Subcutaneous abdominal adipose tissue (tissue), 5 donors: ENCODE measurements at regions not wholly inside any gene's neighbourhood (a gene's known extent, or its start where the extent isn't known, plus 50 kb on each side); places are given as distances from the start of the nearest gene placed in this dataset.

ENCODE experiments used
- H3K27ac ChIP-seq: one replicate; pipeline ENCODE4 v1.7.0; 2013; ENCODE audit warnings: low read depth, mild to moderate bottlenecking, inconsistent platforms, low read length, moderate library complexity
- H3K27me3 ChIP-seq, 5 donors: one replicate each; pipeline ENCODE4 v1.7.0; 2013; ENCODE audit warnings: low read length in 5 of 5, inconsistent platforms in 1 of 5; ENCODE audit not compliant: control insufficient read depth in 5 of 5, insufficient read depth in 4 of 5
- H3K36me3 ChIP-seq, 5 donors: one replicate each; pipeline ENCODE4 v1.7.0; 2013; ENCODE audit warnings: low read length in 5 of 5; ENCODE audit not compliant: control insufficient read depth in 5 of 5, insufficient read depth in 5 of 5
- H3K4me1 ChIP-seq, 5 donors: one replicate each; pipeline ENCODE4 v1.7.0; 2013; ENCODE audit warnings: low read length in 5 of 5, mild to moderate bottlenecking in 3 of 5, moderate library complexity in 1 of 5; ENCODE audit not compliant: control insufficient read depth in 5 of 5, insufficient read depth in 5 of 5
- H3K4me3 ChIP-seq, 5 donors: one replicate each; pipeline ENCODE4 v1.7.0; 2013; ENCODE audit warnings: low read length in 5 of 5, low read depth in 1 of 5
- H3K9ac ChIP-seq, 5 donors: one replicate each; pipeline ENCODE4 v1.7.0; 2013; ENCODE audit warnings: low read length in 5 of 5, mild to moderate bottlenecking in 4 of 5, moderate library complexity in 3 of 5
- H3K9me3 ChIP-seq, 5 donors: one replicate each; pipeline ENCODE4 v1.7.0; 2013; ENCODE audit warnings: low read length in 5 of 5; ENCODE audit not compliant: control insufficient read depth in 5 of 5
- donor health status: healthy.
- donor health status: healthy.
- donor health status: healthy.
- donor health status: healthy.
- donor health status: healthy.

- no peak overlapping the region for H3K9ac ChIP-seq
- H3K27me3 ChIP-seq = no peaks in the 10 kb centered on the region
- no peak overlapping the region for H3K4me3 ChIP-seq
- H3K36me3 ChIP-seq = peaks cover 0 to 5% (median 0%) of the 10 kb centered on the region in 5 donors
- H3K4me1 ChIP-seq = peaks cover 3 to 12% (median 10%) of the 10 kb centered on the region in 5 donors
- H3K27ac ChIP-seq = no peak overlapping the region
- no peaks in the 10 kb centered on the region for H3K9me3 ChIP-seq
Observed at GRCh38 chr6:154885214-154885613, 109.9 kb upstream of the TIAM2 start.

GRCh38 chr6:154886016-154886415, 109.1 kb upstream of the TIAM2 start:
- Histone ChIP-seq H3K27ac (no peak overlapping the region), H3K9me3 (no peaks in the 10 kb centered on the region), H3K27me3 (no peaks in the 10 kb centered on the region), H3K4me3 (no peak overlapping the region), H3K36me3 (peaks cover 0 to 5% (median 0%) of the 10 kb centered on the region in 5 donors), H3K9ac (no peak overlapping the region), H3K4me1 (peaks cover 3 to 12% (median 10%) of the 10 kb centered on the region in 5 donors)

- Histone ChIP-seq H3K4me1 (peaks cover 3 to 12% (median 10%) of the 10 kb centered on the region in 5 donors), H3K4me3 (no peak overlapping the region), H3K9ac (no peak overlapping the region), H3K36me3 (peaks cover 0 to 5% (median 0%) of the 10 kb centered on the region in 5 donors), H3K27ac (no peak overlapping the region), H3K27me3 (no peaks in the 10 kb centered on the region), H3K9me3 (no peaks in the 10 kb centered on the region)
Observed at GRCh38 chr6:154886471-154886870, 108.6 kb upstream of the TIAM2 start.

- no peak overlapping the region for H3K27ac ChIP-seq
- no peaks in the 10 kb centered on the region for H3K9me3 ChIP-seq
- peaks cover 0 to 5% (median 0%) of the 10 kb centered on the region in 5 donors for H3K36me3 ChIP-seq
- no peak overlapping the region for H3K9ac ChIP-seq
- no peaks in the 10 kb centered on the region for H3K27me3 ChIP-seq
- peaks cover 3 to 12% (median 10%) of the 10 kb centered on the region in 5 donors for H3K4me1 ChIP-seq
- H3K4me3 ChIP-seq = no peak overlapping the region
Observed at GRCh38 chr6:154887051-154887450, 108.1 kb upstream of the TIAM2 start.

- H3K9me3 ChIP-seq = no peaks in the 10 kb centered on the region
- no peak overlapping the region for H3K9ac ChIP-seq
- no peak overlapping the region for H3K4me3 ChIP-seq
- H3K27ac ChIP-seq = no peak overlapping the region
- no peaks in the 10 kb centered on the region for H3K27me3 ChIP-seq
- H3K4me1 ChIP-seq = peaks cover 3 to 12% (median 10%) of the 10 kb centered on the region in 5 donors
- no peaks in the 10 kb centered on the region for H3K36me3 ChIP-seq
Observed at GRCh38 chr6:154888421-154889295, 106.5 kb upstream of the TIAM2 start.

- H3K4me3 ChIP-seq = no peak overlapping the region
- H3K9me3 ChIP-seq = no peaks in the 10 kb centered on the region
- H3K36me3 ChIP-seq = peaks cover 0 to 2% (median 0%) of the 10 kb centered on the region in 5 donors
Observed at GRCh38 chr6:154890874-154891273, 104.2 kb upstream of the TIAM2 start.

GRCh38 chr6:154891901-154892300, 103.2 kb upstream of the TIAM2 start:
- H3K36me3 ChIP-seq = peaks cover 0 to 6% (median 6%) of the 10 kb centered on the region in 5 donors
- no peak overlapping the region for H3K27ac ChIP-seq
- peaks cover 3 to 12% (median 10%) of the 10 kb centered on the region in 5 donors for H3K4me1 ChIP-seq
- no peaks in the 10 kb centered on the region for H3K27me3 ChIP-seq
- no peak overlapping the region for H3K4me3 ChIP-seq
- no peaks in the 10 kb centered on the region for H3K9me3 ChIP-seq
- H3K9ac ChIP-seq = no peak overlapping the region

More at GRCh38 chr6:154890874-154891273, 104.2 kb upstream of the TIAM2 start:
- peaks cover 3 to 12% (median 10%) of the 10 kb centered on the region in 5 donors for H3K4me1 ChIP-seq
- H3K27me3 ChIP-seq = no peaks in the 10 kb centered on the region
- no peak overlapping the region for H3K9ac ChIP-seq
- no peak overlapping the region for H3K27ac ChIP-seq

- Histone ChIP-seq H3K36me3 (peaks cover 0 to 6% (median 6%) of the 10 kb centered on the region in 5 donors), H3K9ac (no peak overlapping the region), H3K27me3 (no peaks in the 10 kb centered on the region), H3K9me3 (no peaks in the 10 kb centered on the region), H3K4me1 (peaks cover 0 to 9% (median 4%) of the 10 kb centered on the region in 5 donors), H3K4me3 (no peak overlapping the region), H3K27ac (no peak overlapping the region)
Observed at GRCh38 chr6:154893917-154894316, 101.2 kb upstream of the TIAM2 start.

GRCh38 chr6:154894902-154895301, 100.2 kb upstream of the TIAM2 start:
- H3K36me3 ChIP-seq = peaks cover 0 to 6% (median 6%) of the 10 kb centered on the region in 5 donors
- no peak overlapping the region for H3K9ac ChIP-seq

GRCh38 chr6:154895841-154896240, 99.3 kb upstream of the TIAM2 start:
- H3K4me3 ChIP-seq = no peak overlapping the region
- no peaks in the 10 kb centered on the region for H3K27me3 ChIP-seq
- H3K9ac ChIP-seq = no peak overlapping the region
- H3K9me3 ChIP-seq = no peaks in the 10 kb centered on the region
- no peak overlapping the region for H3K27ac ChIP-seq
- peaks cover 0 to 4% (median 0%) of the 10 kb centered on the region in 5 donors for H3K4me1 ChIP-seq
- peaks cover 0 to 8% (median 6%) of the 10 kb centered on the region in 5 donors for H3K36me3 ChIP-seq

More at GRCh38 chr6:154894902-154895301, 100.2 kb upstream of the TIAM2 start:
- H3K4me3 ChIP-seq = no peak overlapping the region
- no peaks in the 10 kb centered on the region for H3K27me3 ChIP-seq
- no peak overlapping the region for H3K27ac ChIP-seq
- no peaks in the 10 kb centered on the region for H3K9me3 ChIP-seq
- H3K4me1 ChIP-seq = peaks cover 0 to 4% (median 0%) of the 10 kb centered on the region in 5 donors
